H7 (cell line): ENCODE measurements at regions not wholly inside any gene's neighbourhood (a gene's known extent, or its start where the extent isn't known, plus 50 kb on each side); places are given as distances from the start of the nearest gene placed in this dataset.
A peak's percentile ranks its signal among the peaks of the same experiment; 100 is the strongest.

Source experiments
- DNase-seq: peaks from one replicate; pipeline ENCODE4 v3.0.0; 2012
- H3K27me3 ChIP-seq: 2 replicates; pipeline ENCODE4 v1.6.0; 2011; ENCODE audit warnings: mild to moderate bottlenecking, low read length; ENCODE audit not compliant: control insufficient read depth, insufficient read depth
- H3K36me3 ChIP-seq: replicated peaks from 2 replicates; pipeline ENCODE4 v1.5.1; 2011; ENCODE audit warnings: low read length; ENCODE audit not compliant: control insufficient read depth, insufficient read depth
- H3K4me3 ChIP-seq: 2 replicates; pipeline ENCODE4 v1.5.1; 2011; ENCODE audit warnings: low read depth, mild to moderate bottlenecking, control low read depth, low read length, moderate library complexity; ENCODE audit not compliant: insufficient read depth

DNA sequence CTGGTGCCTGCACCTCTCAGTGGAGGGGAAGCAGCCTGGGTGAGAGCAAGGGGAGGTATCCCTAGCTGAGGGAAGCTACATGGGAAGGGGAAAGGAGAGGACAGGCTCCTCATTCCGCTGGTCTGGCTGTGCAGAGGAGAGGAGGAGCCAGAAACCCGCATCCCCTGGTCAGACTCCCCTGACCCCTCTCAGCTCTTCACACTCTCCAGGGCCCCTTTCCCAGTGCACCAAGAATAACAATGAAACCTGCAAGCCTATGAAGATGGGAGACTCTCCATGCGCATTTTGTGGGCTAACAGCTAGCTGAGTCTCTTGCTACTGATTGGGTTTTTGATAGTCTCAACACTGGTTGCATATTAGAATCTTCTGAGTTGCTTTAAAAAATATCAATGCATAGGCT lies 319.9 kb upstream of the COBL start:
- H3K4me3 ChIP-seq = no peak overlapping the region
- H3K36me3 ChIP-seq = no peaks in the 10 kb centered on the region
- no peak for DNase-seq
- H3K27me3 ChIP-seq = no peaks in the 10 kb centered on the region; the same call in 1 of the 2 replicates

DNA sequence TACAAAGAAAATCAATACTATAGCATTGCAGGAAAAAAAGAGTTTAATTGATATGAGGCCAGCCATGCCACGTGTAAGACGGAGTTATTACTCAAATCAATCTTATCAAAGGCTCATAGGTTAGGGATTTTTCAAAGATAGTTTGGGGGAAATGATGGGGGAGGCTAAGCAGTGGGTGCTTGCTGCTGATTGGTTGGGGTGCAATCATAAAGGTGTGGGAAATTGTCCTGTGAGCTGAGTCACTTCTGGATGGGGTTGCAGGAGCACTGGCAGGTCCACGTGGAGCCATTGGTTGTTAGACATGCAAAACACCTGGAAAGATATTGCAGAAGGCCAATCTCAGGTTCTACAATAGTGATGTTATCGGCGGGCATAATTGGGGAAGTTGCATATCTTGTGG lies 319.2 kb upstream of the COBL start:
- H3K4me3 ChIP-seq = no peak overlapping the region
- H3K27me3 ChIP-seq = no peaks in the 10 kb centered on the region; the same call in 1 of the 2 replicates
- DNase-seq = no peak
- no peaks in the 10 kb centered on the region for H3K36me3 ChIP-seq

DNA sequence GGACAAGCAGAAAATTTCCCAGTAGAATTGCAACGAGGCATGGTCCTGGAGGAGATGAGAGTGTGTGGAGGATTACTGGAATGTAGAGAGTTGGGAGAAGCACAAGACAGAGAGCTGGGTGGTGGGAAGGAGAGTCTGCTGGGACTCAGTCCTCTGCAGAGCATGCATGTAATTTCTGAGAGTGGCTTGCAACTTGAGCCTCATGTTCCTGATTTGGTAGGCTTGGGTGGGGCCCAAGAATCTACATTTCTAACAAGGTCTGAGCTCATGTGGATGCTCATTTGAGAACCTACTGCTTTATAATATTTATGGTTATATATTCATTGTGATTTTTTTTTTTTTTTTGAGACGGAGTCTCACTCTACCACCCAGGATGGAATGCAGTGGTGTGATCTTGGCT lies 317.9 kb upstream of the COBL start:
- Histone ChIP-seq H3K36me3 (no peaks in the 10 kb centered on the region), H3K4me3 (no peak overlapping the region), H3K27me3 (no peaks in the 10 kb centered on the region; the same call in 1 of the 2 replicates)
- DNase-seq = no peak

DNA sequence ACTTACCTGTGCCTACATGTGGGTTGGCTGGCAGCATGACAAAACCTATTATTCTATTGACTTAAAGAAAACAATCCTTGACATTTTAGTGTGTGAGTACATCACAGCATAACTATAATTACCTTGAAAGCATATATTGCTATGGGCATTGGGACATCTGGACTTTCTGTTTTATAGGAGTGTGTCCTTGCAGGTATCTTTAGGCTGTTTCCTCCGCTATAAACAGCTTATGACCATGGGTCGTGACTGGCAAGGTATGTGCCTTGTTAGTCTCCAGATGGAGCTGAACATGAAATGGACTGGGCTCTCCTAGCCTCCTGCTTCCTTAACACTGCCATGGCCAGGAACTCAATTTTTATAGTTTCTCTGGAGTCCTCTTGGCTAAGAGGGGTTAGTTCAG lies 317.4 kb upstream of the COBL start:
- Histone ChIP-seq H3K27me3 (no peaks in the 10 kb centered on the region; the same call in 1 of the 2 replicates), H3K36me3 (no peaks in the 10 kb centered on the region), H3K4me3 (no peak overlapping the region)
- DNase-seq = no peak

DNA sequence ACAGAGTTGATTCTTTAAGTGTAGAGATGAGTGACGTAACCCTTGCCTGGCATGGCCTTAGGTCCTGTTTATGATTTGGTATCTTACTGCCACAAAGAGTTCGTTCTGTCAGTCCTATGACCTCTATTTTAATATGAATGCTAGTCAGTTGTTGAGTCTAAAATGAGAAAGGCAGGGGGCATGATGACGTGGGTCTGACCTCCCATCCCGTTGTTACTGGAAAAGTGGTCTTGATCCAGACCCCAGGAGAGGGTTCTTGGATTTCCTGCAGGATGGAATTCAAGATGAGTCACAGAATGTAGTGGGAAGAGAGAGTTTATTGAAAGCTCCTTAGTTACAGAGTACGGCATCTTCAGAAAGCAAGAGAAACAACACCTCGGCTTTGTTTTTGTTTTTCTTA lies 317.0 kb upstream of the COBL start:
- Histone ChIP-seq H3K36me3 (no peaks in the 10 kb centered on the region), H3K4me3 (no peak overlapping the region), H3K27me3 (no peaks in the 10 kb centered on the region; the same call in 1 of the 2 replicates)
- no peak for DNase-seq

DNA sequence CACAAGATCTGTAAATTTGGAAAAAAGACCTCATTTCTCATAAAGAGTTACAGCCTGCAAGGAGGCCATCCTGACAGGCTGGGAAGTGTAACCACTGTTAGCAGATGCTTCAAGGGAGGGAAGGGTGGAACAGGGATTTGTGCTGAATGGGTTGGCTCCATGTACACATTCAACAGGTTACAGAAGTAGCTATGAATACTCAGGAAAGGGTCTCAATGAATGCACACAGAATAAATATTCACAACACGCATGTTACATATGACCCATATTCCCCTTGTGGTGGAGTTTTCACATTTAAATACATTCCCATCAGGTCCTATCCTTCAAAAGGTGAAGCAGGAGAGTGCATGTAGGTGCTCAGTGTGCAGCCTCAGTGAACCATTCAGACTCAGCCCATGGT lies 316.4 kb upstream of the COBL start:
- no peaks in the 10 kb centered on the region; the same call in 1 of the 2 replicates for H3K27me3 ChIP-seq
- no peak overlapping the region for H3K4me3 ChIP-seq
- no peak for DNase-seq
- H3K36me3 ChIP-seq = no peaks in the 10 kb centered on the region

DNA sequence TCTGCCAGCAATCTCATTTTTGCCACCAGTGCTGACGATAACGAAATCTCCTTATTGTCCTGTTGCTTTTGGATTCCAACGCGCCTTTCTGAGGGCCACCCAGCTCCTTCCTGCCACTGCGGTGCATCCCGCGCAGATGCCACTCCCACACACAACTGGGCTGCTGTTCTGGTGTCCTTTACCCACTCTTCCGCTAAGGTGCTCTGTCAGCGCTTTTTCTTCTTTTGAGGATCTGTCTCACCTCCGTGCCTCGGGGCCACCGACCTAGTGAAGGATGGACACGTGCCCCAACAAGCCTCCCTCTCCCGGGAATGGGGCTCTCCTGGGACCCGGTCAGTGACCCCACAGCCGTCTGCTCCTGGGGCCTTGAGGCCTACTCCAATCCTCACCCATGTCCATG lies 314.3 kb upstream of the COBL start:
- DNase-seq = no peak
- H3K4me3 ChIP-seq = no peak overlapping the region
- H3K27me3 ChIP-seq = no peaks in the 10 kb centered on the region; the same call in 1 of the 2 replicates
- H3K36me3 ChIP-seq = no peaks in the 10 kb centered on the region

DNA sequence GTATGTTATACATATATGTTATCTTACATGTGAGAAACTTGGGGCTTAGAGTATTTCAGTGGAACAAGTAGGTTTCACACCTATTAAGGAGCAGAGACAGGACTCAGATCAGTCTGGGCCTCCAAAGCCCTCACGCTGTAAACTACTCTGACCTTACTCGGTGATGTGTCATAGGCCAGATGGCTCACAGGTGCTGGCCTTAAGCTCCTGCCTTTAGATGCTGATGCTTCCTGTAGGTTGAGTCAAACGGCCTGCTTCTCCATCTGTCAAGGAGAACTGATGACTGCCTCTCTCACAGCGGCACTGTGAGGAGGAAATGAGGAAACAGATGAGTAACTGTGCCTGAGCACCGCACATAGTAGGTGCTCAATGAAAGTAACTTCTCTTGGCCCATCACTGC lies 312.6 kb upstream of the COBL start:
- no peaks in the 10 kb centered on the region for H3K27me3 ChIP-seq
- H3K36me3 ChIP-seq = no peaks in the 10 kb centered on the region
- DNase-seq = no peak
- H3K4me3 ChIP-seq = no peak overlapping the region

DNA sequence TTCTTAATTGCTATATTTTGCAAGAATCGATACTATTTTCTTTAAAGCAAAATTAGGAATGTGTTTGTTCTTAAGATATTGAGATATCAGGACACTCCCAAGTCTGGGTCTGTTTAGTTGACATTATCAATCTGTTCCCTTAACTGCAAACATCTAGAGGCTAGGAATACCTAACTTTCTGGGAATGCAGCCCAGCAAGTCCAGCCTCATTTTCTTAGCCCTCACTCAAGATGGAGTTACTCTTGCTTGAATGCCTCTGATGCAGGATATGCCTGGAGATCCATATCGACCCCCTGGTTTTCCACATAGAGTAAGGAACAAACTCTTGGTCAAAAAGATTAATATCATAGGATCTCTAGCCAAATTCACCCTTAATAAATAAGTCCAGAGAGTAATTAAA lies 305.3 kb upstream of the COBL start:
- Histone ChIP-seq H3K4me3 (no peak overlapping the region), H3K27me3 (no peaks in the 10 kb centered on the region), H3K36me3 (no peaks in the 10 kb centered on the region)
- DNase-seq = no peak

DNA sequence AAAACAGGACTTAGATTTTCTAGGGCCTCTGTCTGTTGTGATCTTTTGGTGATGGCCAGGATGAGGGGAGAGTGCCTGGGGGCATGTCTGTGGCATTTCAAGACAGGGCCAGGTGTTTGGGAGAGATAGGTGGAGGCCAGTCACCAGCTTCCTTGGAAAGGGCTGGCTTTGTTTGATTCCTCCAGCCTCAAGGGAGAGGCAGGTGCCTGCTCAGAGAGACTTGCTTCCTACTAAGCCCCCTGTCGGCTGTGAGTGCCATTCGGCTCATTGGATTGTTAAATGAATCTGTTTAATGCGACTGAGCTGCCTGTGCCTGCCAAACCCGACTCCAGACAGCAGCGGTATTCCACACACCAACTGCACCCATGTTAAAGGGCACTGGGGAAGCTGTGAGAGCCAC lies 304.1 kb upstream of the COBL start:
- no peak overlapping the region for H3K4me3 ChIP-seq
- no peaks in the 10 kb centered on the region for H3K36me3 ChIP-seq
- H3K27me3 ChIP-seq = no peaks in the 10 kb centered on the region
- peak; percentile 50 for DNase-seq

DNA sequence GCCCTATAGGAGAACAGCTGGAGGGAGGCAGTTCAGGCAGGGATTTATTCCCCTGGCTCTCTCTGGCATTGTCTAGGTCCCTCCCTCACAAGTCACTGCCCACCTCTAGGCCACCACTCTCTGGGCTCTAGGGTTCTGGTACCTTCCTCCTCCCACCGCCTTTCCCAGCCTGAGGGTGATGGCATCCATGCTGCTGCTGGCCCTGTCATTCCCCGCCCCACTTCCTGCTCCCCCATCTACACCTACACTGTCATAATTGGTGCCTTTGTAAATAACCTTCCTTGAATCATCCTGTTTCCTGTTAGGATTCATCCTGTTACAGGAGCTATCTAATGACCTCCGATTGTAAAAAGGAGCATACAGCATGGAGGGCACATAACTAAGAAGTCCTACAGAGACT lies 303.3 kb upstream of the COBL start:
- Histone ChIP-seq H3K4me3 (no peak overlapping the region), H3K36me3 (no peaks in the 10 kb centered on the region), H3K27me3 (no peaks in the 10 kb centered on the region)
- no peak for DNase-seq

DNA sequence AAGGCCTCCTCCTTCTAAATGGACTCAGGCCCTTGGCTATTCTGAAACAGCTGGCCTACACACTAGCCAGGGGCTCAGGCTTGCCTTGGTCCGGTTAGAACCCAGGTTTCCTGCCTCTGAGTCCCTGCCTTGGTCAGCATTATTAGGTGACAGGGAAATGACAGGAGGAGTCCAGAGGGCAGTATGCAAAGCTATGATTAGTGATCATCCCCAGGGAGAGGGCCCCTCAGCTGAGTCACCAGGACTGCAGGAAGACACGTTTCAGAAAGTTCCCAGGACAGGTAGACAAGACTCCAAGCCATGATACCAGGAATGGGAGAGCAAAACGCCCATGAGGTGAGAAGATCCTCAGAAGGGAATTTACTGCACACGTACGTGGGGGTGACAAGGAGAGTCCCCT lies 301.1 kb upstream of the COBL start:
- H3K36me3 ChIP-seq = no peaks in the 10 kb centered on the region
- H3K27me3 ChIP-seq = no peaks in the 10 kb centered on the region
- H3K4me3 ChIP-seq = no peak overlapping the region
- no peak for DNase-seq

DNA sequence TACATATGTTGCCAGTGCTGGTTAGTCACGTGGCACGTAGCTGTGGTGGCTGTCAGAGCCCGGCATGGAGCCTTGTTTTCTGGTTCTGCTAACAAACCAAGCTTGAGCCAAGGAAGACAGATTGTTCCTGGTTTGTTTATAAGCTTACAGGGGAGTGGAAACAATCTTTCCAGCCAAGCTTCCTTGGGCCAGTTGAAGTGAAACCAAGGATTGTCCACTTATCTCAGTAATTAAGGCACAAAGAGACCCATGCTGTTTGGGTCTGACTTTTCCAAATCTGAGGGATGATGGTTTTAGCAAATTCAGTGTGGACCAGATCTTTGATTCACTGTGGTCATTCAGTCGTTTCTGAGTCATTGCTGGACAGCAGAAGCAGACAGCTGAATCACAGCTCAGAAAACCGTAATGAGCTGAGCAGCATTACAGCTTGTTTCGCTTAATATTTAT lies 297.3 kb upstream of the COBL start:
- no peak for DNase-seq
- H3K4me3 ChIP-seq = no peak overlapping the region

DNA sequence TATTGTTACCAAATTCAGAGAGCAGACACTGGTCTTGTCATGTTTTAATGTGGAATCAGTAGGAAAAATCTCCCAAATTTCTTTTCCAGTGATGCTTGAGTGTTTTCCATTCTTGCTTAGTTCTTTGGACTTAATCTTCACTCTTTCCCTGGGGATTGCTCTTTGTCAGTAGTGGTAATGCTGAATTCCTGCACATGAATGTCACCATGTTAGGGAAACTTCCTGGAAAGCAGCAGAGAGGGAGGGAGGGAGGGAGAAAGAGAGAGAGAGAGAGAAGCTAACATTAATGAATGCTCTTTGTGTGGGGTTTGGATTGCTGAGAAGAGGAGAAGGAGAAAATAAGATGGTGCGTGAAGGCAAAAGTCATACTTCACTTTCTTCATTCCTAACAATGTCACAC lies 295.3 kb upstream of the COBL start:
- H3K4me3 ChIP-seq = no peak overlapping the region
- no peaks in the 10 kb centered on the region for H3K27me3 ChIP-seq
- H3K36me3 ChIP-seq = no peaks in the 10 kb centered on the region
- DNase-seq = no peak

More for the DNA sequence above, 297.3 kb upstream of the COBL start:
- Histone ChIP-seq H3K27me3 (no peaks in the 10 kb centered on the region), H3K36me3 (no peaks in the 10 kb centered on the region)

DNA sequence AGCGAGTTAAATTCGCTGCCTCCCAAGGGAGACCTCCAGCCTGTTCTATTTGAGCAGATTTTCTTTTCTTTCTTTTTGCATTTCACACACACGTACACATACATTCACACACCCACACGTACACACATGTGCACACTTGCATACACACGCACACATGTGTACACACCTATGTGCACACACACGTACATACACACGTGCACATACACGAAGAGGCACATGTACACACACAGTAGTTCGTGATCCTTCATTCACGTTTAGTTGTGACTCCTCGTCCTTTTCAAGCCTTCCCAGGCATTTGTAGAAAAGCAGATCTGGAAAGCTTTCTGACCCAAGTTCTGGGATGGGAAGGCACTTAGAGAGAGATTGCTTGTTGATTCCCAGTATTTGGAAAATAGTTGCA lies 290.8 kb upstream of the COBL start:
- H3K4me3 ChIP-seq = no peak overlapping the region
- H3K27me3 ChIP-seq = no peaks in the 10 kb centered on the region
- no peaks in the 10 kb centered on the region for H3K36me3 ChIP-seq
- DNase-seq = no peak

DNA sequence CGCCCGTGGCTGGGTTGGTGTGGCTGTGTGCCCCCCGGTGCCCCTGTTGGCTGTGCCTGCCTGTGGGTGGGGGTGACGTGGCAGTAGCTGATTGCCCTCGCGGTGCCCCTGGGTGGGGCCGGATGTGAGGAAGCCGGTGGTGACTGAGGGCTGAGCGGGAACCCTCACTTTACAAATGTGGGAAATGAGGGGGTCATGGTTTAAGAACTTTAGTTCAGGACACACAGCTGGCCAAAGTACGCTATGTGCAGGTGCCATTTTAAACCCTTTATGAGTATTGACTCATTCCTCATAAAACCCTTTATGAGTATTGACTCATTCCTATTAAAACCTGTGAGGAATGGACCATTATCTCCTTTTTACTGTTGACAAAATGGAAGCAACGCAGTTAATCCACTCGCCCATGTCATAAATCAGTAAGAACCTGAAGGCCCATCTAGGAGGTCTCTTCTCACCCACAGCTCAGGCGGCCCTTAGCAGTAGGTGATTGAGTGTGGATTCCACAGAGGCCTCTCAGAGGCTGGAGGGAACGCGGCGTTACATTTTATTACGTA lies 290.1 kb upstream of the COBL start:
- Histone ChIP-seq H3K4me3 (no peak overlapping the region), H3K36me3 (no peaks in the 10 kb centered on the region), H3K27me3 (no peaks in the 10 kb centered on the region)
- DNase-seq = no peak
